Upper lobe of left lung (tissue), 4 donors: ENCODE measurements at regions not wholly inside any gene's neighbourhood (a gene's known extent, or its start where the extent isn't known, plus 50 kb on each side); places are given as distances from the start of the nearest gene placed in this dataset.

Experiments
- CTCF ChIP-seq, 6 experiments: fragments of 450-650 bp in 4 of 6; fragments of 200-600 bp in 2 of 6; sonication (generic) in 2 of 6; IDR thresholded peaks; one replicate each; pipeline ENCODE4 v1.5.1; 2016 to 2019; ENCODE audit warnings: antibody characterized with exemption in 6 of 6
- POLR2A ChIP-seq, 4 donors: fragments of 450-650 bp; IDR thresholded peaks; one replicate each; pipeline ENCODE4 v1.5.1; 2016 to 2017; ENCODE audit warnings: antibody characterized with exemption in 4 of 4, mild to moderate bottlenecking in 2 of 4
- POLR2AphosphoS5 ChIP-seq, 2 donors: sonication (generic); formaldehyde crosslinking; IDR thresholded peaks; one replicate each; pipeline ENCODE4 v1.5.1; 2017; ENCODE audit warnings: antibody characterized with exemption in 2 of 2

GRCh38 chr13:22655106-22655852, 525.5 kb upstream of the SGCG start:
- TF ChIP-seq CTCF (IDR thresholded peaks at IDR 0.05) (no peak), POLR2A (IDR thresholded peaks at IDR 0.05) (no peak), POLR2AphosphoS5 (IDR thresholded peaks at IDR 0.05) (no peak)
